ENCODE measurements at regions not wholly inside any gene's neighbourhood (a gene's known extent, or its start where the extent isn't known, plus 50 kb on each side); places are given as distances from the start of the nearest gene placed in this dataset.

DNA sequence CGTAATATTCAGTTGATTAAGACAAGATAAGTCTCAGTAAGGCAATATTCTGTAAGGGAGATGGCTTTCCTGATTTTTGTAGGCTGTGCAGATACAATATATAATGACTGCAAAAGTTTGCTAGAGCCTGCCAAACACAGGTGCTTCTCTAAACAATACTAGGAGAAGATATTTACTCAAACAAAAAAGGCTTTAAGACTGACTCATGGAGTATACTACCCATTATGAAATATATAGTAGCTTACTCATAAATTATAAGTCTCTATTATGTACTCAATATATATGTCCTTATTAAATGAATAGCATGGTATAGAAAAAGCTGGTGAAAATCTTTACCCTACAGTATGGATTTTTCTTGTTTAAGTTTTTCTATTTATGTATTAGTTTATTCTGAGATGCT lies 93.2 kb upstream of the IL15 start:
- H3K27ac ChIP-seq, result no peak overlapping the region
- peaks cover 0 to 11% (median 3%) of the 10 kb centered on the region in 11 donors for H3K9me3 ChIP-seq
- H3K4me1 ChIP-seq, result peaks cover 0 to 7% (median 0%) of the 10 kb centered on the region in 9 donors
- ATAC-seq (no peak), DNase-seq (no peak)
- TF ChIP-seq CTCF (IDR thresholded peaks at IDR 0.05), result no peak
- H3K27me3 ChIP-seq, result no peaks in the 10 kb centered on the region
- 90 to 95% methylated on average over 1 of the region's 1 CpG for WGBS, 2 donors
- no peaks in the 10 kb centered on the region for H3K36me3 ChIP-seq
- no peak overlapping the region for H3K4me3 ChIP-seq
- intact Hi-C loops (cut with DNase I), result no loop called here

GRCh38 chr4:141543706-141544105 lies 92.7 kb upstream of the IL15 start:
- WGBS, 2 donors, result 85 to 89% methylated on average over 2 of the region's 2 CpGs
- ATAC-seq, result no peak
- intact Hi-C loops (cut with DNase I), result no loop called here

GRCh38 chr4:141548791-141549190 lies 87.6 kb upstream of the IL15 start:
- Histone ChIP-seq H3K27me3 (no peaks in the 10 kb centered on the region), H3K4me3 (no peak overlapping the region), H3K27ac (no peak overlapping the region), H3K4me1 (no peaks in the 10 kb centered on the region), H3K36me3 (no peaks in the 10 kb centered on the region), H3K9me3 (peaks cover 0 to 20% (median 0%) of the 10 kb centered on the region in 11 donors)
- no peak for DNase-seq
- TF ChIP-seq CTCF (IDR thresholded peaks at IDR 0.05), result no peak
- ATAC-seq, result no peak
- intact Hi-C loops (cut with DNase I), result no loop called here

More at GRCh38 chr4:141543706-141544105, 92.7 kb upstream of the IL15 start:
- no peaks in the 10 kb centered on the region for H3K27me3 ChIP-seq
- no peak overlapping the region for H3K4me3 ChIP-seq
- H3K4me1 ChIP-seq, result peaks cover 0 to 7% (median 0%) of the 10 kb centered on the region in 9 donors
- no peaks in the 10 kb centered on the region for H3K36me3 ChIP-seq
- H3K9me3 ChIP-seq, result peaks cover 0 to 6% (median 0%) of the 10 kb centered on the region in 11 donors
- TF ChIP-seq CTCF (IDR thresholded peaks at IDR 0.05), result no peak
- no peak for DNase-seq
- no peak overlapping the region for H3K27ac ChIP-seq

GRCh38 chr4:141560056-141560455 lies 76.3 kb upstream of the IL15 start:
- Histone ChIP-seq H3K4me1 (no peaks in the 10 kb centered on the region), H3K9me3 (no peaks in the 10 kb centered on the region), H3K36me3 (no peaks in the 10 kb centered on the region), H3K4me3 (no peak overlapping the region), H3K27me3 (no peaks in the 10 kb centered on the region), H3K27ac (no peak overlapping the region)
- no peak for TF ChIP-seq CTCF (IDR thresholded peaks at IDR 0.05)
- DNase-seq (no peak), ATAC-seq (no peak)
- intact Hi-C loops (cut with DNase I), result no loop called here
- WGBS, 2 donors, result 54 to 58% methylated on average over 1 of the region's 1 CpG

GRCh38 chr4:141562649-141563048 lies 73.7 kb upstream of the IL15 start:
- 89 to 92% methylated on average over 2 of the region's 2 CpGs for WGBS, 2 donors
- no peak for TF ChIP-seq CTCF (IDR thresholded peaks at IDR 0.05)

More at GRCh38 chr4:141562649-141563048, 73.7 kb upstream of the IL15 start:
- Histone ChIP-seq H3K4me3 (no peak overlapping the region), H3K36me3 (no peaks in the 10 kb centered on the region), H3K9me3 (no peaks in the 10 kb centered on the region), H3K27me3 (no peaks in the 10 kb centered on the region), H3K4me1 (no peaks in the 10 kb centered on the region), H3K27ac (no peak overlapping the region)
- DNase-seq (no peak), ATAC-seq (no peak)
- intact Hi-C loops (cut with DNase I), result no loop called here

Measured in heart right ventricle (tissue), 16 donors.